ENCODE measurements at regions not wholly inside any gene's neighbourhood (a gene's known extent, or its start where the extent isn't known, plus 50 kb on each side); places are given as distances from the start of the nearest gene placed in this dataset.

DNA sequence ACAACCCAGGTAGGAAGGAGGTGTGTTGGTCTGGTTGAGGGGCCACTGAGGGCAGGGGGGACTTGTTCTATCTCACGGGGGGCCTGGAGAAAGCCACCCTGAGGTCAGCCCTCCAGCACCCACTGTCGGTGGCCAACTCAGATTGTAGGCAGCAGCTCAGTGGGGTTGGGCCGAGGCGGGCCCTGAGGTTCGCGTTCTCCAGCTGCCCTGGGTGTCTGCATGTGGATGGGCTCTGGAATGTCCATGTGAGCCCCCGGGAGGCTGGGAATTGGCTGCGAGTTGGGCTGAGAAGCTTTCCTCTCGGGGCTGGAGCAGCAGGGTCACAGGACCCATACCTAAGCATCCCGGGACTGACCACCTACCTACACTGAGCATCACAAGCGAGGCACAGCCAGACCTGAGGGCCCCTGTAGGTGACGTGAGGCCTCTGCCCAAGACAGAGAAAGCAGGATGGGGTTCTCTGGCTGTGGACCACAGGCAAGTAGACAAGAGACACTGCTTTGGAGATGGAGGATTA, 70.3 kb upstream of the HAAO start:
- TF ChIP-seq, protein P1, sequence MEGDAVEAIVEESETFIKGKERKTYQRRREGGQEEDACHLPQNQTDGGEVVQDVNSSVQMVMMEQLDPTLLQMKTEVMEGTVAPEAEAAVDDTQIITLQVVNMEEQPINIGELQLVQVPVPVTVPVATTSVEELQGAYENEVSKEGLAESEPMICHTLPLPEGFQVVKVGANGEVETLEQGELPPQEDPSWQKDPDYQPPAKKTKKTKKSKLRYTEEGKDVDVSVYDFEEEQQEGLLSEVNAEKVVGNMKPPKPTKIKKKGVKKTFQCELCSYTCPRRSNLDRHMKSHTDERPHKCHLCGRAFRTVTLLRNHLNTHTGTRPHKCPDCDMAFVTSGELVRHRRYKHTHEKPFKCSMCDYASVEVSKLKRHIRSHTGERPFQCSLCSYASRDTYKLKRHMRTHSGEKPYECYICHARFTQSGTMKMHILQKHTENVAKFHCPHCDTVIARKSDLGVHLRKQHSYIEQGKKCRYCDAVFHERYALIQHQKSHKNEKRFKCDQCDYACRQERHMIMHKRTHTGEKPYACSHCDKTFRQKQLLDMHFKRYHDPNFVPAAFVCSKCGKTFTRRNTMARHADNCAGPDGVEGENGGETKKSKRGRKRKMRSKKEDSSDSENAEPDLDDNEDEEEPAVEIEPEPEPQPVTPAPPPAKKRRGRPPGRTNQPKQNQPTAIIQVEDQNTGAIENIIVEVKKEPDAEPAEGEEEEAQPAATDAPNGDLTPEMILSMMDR (conservative IDR thresholded peaks at IDR 0.05; ENCODE audit: low read depth in 2 of 2), result no peak
- TF ChIP-seq EZH2 (IDR thresholded peaks at IDR 0.05; ENCODE audit: low read depth, unreplicated experiment), result no peak
- no peak for TF ChIP-seq STAT1 (IDR thresholded peaks at IDR 0.05; ENCODE audit: unreplicated experiment)
- no peak for TF ChIP-seq NANOG (IDR thresholded peaks at IDR 0.05; ENCODE audit: borderline replicate concordance)
- TF ChIP-seq EZH2phosphoT487 (IDR thresholded peaks at IDR 0.05; ENCODE audit: unreplicated experiment), result no peak
- TF ChIP-seq JUNB (IDR thresholded peaks at IDR 0.05; ENCODE audit: unreplicated experiment), result no peak
- TF ChIP-seq POLR2AphosphoS5 (IDR thresholded peaks at IDR 0.05; ENCODE audit: low read depth), result no peak
- TF ChIP-seq, protein P2, sequence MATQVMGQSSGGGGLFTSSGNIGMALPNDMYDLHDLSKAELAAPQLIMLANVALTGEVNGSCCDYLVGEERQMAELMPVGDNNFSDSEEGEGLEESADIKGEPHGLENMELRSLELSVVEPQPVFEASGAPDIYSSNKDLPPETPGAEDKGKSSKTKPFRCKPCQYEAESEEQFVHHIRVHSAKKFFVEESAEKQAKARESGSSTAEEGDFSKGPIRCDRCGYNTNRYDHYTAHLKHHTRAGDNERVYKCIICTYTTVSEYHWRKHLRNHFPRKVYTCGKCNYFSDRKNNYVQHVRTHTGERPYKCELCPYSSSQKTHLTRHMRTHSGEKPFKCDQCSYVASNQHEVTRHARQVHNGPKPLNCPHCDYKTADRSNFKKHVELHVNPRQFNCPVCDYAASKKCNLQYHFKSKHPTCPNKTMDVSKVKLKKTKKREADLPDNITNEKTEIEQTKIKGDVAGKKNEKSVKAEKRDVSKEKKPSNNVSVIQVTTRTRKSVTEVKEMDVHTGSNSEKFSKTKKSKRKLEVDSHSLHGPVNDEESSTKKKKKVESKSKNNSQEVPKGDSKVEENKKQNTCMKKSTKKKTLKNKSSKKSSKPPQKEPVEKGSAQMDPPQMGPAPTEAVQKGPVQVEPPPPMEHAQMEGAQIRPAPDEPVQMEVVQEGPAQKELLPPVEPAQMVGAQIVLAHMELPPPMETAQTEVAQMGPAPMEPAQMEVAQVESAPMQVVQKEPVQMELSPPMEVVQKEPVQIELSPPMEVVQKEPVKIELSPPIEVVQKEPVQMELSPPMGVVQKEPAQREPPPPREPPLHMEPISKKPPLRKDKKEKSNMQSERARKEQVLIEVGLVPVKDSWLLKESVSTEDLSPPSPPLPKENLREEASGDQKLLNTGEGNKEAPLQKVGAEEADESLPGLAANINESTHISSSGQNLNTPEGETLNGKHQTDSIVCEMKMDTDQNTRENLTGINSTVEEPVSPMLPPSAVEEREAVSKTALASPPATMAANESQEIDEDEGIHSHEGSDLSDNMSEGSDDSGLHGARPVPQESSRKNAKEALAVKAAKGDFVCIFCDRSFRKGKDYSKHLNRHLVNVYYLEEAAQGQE (IDR thresholded peaks at IDR 0.05; ENCODE audit: unreplicated experiment), result no peak
- no peak for TF ChIP-seq CREB1 (CRISPR knock-in tag; IDR thresholded peaks at IDR 0.05; ENCODE audit: low read depth)
- TF ChIP-seq ZNF114 (CRISPR knock-in tag; IDR thresholded peaks at IDR 0.05), result no peak
- no peak for TF ChIP-seq ZNF331 (CRISPR knock-in tag; IDR thresholded peaks at IDR 0.05; ENCODE audit: low read depth)

All from GM23338 (cell line).